GM19238 (cell line): ENCODE measurements at regions not wholly inside any gene's neighbourhood (a gene's known extent, or its start where the extent isn't known, plus 50 kb on each side); places are given as distances from the start of the nearest gene placed in this dataset.
"Not testable (repeated sequence)": the region's sequence is repeated elsewhere in the genome, so short reads cannot be mapped to it uniquely, and the experiment has no call there.

Source experiments
- DNase-seq: peaks from one replicate; pipeline ENCODE4 v3.0.0; 2011; ENCODE audit warnings: low spot score; ENCODE audit not compliant: insufficient read length

DNA sequence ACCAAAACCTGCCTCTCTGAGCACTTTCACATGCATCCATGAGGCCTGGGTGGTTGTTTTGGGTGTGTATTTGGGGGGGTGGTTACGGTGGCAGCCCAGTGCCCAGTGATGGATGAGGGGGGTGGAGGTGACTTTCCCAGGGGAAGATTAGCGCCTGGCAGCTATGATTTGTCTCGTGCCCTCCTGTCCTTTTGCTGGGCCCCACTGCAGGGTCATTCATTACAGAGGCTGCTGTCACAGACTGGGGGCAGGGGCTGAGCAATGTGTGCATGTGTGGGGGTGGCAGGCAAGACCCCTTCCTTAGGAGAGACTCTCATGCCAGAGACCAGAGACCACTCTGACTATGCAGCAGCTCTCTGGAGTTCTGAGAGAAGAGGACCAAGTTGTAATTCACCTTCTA, 93.7 kb downstream of the MRM1 start:
- no peak for DNase-seq

DNA sequence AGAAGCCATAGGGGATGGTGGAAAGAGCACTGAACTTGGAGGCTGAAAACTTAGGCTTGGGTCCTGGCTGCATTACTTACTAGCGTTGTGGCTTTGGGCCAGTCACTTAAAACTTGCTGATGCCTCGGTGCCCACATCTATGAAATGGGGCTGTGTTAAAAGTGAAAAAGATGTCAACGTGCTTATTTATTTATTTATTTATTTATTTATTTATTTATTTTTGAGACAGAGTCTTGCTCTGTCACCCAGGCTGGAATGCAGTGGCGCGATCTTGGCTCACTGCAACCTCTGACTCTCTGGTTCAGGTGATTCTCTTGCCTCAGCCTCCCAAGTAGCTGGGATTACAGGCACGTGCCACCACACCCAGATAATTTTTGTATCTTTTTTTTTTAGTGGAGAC, 94.3 kb downstream of the MRM1 start:
- not testable (repeated sequence) for DNase-seq

DNA sequence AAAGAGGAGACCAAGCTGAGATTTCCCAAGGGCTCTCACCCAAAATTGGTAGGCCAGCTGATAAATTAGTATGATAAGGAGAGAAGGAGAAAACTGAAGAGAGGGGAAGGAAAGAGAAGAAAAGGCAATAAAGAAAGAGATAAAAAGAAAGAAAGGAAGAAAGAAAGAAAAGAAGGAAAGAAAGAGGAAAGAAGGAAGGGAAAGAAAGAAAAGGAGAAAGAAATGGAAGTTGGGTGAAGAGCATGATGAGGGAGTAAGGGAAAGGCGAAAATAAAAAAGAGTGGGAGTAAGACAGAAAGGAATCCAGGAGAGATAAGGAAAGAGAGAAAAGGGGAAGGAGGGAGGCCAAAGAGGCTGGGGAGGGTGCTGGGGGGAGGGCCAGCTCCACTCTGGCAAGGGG, 95.4 kb downstream of the MRM1 start:
- DNase-seq: no peak

DNA sequence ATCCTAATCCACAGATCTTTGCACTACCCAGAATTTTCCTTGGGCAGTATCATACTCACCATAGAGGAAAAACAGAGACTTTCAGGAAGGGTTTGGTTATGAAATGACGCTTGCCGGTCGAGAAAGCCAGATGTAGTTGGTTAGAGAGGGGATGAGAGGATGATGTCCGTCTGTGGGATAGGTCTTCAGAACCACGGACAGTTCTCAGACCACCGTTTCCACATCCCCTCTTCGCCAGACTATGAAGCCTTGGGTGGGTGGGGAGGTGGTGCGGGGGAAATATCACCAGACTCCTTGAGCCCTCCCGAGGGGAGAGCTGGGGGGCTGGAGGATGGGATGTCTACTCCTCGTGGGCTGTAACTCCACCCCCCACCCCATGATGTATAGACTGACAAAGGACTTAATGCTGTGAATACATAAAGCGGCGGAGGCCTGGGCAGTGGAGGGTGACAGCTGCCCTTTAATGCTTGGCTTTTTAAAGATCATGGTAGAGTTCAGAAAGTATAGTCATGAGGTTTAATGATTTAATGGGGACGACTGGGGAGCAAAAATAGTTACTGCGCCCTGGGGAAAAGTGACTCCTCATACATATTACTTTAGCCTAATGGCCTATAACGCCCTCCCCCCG, 96.6 kb downstream of the MRM1 start:
- no peak for DNase-seq

DNA sequence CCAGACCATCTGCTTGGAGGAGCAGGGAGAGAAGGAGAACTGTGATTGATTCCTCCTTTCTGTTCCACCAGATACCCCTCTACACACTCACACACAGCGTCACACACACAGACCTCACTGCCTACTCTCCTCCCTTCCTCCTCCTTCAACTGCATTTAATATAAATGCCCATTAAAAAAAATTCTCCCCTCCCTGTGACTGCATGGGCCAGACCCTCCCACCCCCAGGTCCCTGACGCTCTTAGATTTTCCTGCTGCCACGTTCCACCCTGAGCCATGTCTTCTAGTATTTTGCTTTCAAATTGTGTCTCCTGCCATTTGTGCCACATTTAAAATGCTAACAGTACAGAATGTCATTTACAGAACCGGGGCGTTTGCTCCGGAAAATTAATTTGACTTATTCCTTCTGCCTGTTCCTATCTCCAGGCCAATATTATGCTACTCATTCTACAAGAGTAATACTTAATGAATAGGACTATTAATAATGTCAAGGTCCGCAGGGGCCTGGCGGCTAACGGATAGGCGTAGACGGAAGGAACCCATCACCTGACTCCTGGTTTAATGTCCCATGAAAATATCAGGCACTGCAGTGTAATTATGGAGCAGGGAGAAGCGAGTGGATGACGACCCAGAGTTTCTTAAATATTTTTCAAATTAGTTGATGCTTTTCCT, 100.2 kb downstream of the MRM1 start:
- no peak for DNase-seq

DNA sequence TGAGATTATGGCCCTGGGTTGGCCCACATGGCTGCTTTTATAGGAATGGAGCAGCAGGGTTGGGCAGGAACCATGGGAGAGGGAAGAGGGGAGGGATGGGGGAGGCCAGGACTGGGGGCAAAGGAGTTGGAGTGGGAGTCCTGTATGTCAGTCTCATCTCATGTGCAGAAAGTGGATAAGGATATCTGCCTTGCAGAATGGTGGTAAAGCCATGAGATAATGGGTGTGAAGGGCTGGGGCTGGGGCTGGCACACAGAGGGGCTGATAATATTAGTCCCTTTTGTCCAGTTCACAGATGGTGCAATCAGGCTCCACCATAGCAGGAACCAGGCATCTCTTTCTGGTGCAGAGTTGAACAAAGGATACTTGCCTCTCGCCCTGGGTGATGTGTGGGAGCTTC, 101.3 kb downstream of the MRM1 start:
- no peak for DNase-seq

GRCh38 chr17:36703860-36704266, 102.5 kb downstream of the MRM1 start:
- DNase-seq: no peak

DNA sequence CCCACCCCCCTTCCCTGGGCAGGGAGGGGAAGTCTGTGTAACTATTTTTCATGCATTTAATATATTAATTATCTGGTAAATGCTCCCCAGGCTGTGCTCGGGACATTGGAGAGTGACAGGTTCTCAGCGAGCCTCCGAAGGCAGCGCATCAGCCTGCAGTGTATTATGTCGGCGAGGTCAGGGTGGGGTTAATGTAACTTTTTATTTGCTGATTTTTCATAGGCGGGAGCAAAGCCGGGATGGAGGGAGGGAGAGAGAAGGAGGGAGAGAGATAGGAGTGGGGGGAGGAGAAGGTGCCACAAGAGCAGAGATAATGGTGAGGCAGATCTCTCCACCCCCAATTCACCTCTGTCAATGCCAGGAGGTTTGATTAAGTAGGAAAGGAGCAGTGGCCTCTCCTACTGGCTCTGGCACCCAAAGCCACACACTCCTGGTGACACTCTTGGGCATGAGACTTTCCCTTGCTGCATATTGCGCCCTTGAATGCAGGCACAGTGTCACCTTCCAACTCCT, 104.0 kb downstream of the MRM1 start:
- DNase-seq: no peak

DNA sequence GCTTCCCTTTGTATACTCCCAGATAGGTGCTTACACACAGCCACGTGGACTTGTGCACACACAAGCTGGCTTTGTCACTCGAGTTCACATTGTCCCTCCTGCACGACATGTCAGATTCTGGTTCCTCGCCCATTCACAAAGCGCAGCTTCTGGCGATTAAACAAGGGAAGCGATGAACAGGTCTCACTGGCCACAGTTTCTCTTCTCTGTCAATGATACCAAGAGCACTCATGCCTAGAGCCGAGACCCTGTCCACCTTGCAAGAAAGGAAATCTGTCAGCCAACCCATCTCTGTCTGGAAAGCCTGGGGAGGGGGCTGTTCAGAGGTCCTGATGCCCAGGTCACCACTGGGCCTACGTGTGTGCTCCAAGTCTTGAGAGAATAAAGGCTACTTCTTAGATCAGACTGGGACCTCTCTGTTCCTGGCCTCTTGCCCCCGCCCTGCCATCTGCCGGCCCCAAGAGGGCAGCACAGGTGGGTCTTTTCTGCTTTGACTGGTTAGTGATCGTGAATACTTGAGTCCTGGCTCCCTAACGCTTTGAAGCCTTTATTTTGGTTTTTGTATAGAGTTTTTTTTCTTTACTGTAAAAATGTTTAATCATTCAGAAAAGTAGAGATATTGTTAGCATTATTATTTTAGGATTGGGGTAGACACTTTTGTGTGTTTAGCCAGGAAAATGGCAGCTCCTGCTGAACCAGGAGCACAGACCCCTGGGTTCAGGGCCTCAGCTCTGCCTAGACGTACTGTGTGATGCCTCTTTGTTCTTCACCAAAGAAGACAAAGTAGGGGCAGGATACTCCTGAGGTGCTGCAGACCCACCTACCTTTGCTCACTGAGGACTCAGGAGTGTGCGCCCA, 104.7 kb downstream of the MRM1 start:
- DNase-seq: peak; percentile 45

- DNase-seq: no peak
Measured at GRCh38 chr17:36707904-36708303, 106.5 kb downstream of the MRM1 start.

DNA sequence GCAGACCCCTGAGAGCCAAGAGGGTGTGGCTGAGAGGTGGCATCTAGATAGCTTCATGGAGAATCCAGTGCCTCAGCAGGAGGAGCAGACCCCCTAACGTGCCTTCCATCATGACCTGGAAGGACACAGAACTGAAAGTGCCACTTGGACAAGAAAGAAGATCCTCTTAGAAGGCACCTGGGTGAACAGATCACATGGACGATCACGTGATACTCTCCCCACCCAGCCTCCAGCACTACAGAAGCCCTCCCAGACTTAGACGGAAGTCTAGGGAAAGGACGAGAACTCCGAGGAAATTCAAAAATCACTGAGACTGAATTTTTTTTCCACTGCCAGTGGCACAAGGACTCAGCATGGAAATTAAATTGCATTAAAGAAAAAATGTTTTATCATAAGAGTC, 113.4 kb downstream of the MRM1 start:
- DNase-seq: no peak

- DNase-seq: no peak
Measured at GRCh38 chr17:36715951-36716350, 114.6 kb downstream of the MRM1 start.

DNA sequence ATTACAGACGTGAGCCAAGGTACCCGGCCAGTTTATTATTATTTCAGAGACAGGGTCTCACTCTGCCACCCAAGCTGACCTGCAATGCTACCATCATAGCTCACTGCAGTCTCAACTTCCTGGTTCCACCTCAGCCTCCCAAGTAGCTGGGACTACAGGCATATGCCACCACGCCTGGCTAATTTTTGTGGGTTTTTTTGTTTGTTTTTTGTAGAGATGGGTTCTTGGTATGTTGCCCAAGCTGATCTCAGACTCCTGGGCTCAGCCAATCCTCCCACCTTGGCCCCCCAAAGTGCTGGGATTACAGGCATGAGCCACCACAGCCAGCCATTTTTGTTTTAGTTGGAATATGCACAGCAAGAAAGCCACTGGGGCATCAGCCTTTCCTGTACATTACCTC, 115.7 kb downstream of the MRM1 start:
- no peak for DNase-seq

DNA sequence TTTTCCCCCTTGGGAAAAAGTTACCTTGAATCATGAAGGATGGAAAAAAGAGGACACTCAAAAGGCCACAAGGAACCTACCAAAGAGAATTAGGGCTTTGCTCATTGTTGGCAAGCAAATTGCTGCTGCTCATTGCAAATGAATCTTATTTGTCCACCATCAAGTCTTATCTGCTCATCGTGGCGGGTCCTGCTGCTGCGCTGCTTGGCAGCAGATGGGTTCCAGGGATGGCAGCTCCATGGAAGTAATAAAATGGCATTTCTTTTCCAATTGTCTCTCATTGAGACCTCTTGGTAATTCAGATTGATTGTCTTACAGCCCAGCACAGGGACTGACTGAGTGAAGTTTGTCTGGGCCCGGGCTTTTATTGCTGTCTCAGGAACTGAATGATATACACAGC, 118.7 kb downstream of the MRM1 start:
- no peak for DNase-seq

DNA sequence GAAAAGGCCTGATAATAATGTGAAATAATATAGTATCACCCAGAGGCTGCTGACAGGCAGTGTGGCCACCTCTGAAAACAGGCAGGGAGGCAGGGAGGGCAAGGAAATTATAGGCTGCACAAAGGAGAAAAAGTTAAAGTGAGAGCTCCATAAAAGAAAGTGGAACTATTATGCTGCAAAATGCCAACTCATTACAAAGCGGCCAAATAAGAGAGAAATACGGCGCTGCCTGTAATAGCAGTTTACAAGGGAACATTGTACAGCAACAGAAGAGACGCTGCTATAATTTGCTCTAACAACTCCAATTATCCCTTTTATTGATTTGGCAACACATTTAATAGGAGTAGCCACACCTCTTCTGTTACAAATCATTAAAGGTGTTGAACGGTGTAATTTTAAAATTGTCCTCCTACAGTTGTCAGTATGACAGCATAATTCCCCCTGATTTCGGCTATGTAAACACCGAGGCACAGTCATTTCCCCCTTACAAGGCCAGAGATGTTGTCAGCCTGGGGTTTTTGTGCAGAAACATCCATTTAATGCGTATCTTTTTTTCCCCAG, 120.3 kb downstream of the MRM1 start:
- no peak for DNase-seq

DNA sequence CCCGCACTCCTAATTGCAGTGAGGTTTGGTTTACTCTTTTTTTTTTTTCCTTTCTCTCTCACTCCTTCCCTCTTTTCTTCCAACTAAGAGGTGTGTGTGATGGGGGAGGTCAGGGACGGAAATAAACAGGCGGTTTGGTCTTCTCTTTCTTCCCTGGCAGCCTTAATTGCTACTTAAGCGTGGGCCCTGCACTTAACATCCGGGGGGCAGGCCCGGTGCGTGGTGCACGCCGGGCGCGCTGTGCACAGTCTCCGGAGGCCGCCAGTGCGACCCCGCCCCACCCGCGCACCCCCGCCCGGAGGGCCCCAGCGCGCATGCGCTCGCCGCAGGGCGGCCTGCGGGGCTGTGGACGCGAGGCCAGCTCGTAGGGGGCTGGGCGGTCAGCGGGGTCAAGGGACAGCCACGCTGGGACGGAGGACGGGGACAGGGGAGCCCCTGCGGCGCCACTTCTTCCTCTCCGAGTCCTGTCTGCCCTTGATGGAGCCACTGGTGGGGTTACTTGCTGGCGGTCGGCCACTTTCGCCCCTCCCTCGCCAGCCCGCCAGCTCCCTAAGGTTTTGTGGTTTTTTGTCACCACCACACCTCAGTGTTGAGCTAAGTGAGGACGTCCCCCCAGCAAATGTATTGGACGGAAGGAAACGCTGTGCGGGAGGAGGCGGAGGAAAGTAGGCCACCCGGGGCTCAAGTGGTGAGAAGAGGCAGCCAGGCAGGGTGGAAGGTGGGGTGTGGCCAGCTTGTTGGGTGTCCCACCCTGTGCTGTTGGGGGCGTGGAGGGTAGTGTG, 120.9 kb downstream of the MRM1 start:
- peak; percentile 82 for DNase-seq

GRCh38 chr17:36722903-36723263, 121.5 kb downstream of the MRM1 start:
- DNase-seq: no peak

- no peak for DNase-seq
Measured at GRCh38 chr17:36723459-36724025, 122.2 kb downstream of the MRM1 start.

DNA sequence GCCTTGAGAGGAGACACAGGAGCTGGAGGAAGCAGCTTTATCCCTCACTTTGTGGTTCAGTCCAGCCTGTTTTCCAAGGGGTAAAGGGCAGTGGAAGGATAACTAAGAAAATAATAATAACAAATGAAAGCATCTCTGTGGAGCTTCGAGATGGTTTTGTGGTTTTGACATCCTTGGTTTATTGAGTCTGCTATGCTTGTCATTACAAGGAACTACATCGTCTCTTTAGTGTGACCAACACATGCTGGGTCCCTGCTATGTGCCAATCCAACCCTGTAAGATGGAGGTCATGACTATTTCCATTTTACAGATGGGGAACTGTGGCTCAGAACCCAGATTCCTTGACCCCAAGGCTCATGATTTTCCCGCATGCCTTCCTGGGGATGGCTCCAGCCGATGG, 124.8 kb downstream of the MRM1 start:
- no peak for DNase-seq

DNA sequence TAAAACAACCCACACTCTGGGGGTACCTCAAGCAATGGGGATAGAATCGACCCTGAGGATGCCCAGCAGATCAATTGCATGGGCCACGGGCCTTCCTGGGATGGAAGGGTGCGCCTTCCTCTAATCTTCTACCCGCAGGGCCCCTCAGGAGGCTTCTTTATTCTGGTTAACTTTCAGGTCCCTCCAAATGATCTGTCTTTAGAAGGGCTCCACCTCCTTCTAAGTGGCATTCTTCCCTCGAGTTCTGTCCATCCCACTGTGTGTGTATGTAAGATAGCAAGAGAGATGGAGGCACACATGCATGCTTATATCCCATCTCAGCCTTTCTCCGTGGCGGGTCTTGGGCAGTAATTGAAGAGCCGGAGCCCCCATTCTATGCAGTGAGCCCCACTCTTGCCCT, 125.7 kb downstream of the MRM1 start:
- no peak for DNase-seq

- DNase-seq: no peak
Measured at GRCh38 chr17:36727577-36727976, 126.2 kb downstream of the MRM1 start.
